Erythroblast (primary cell): ENCODE measurements at regions not wholly inside any gene's neighbourhood (a gene's known extent, or its start where the extent isn't known, plus 50 kb on each side); places are given as distances from the start of the nearest gene placed in this dataset.

Source experiments
- GATA1 ChIP-seq: IDR thresholded peaks from 2 replicates; pipeline ENCODE4 v1.6.1; 2011; ENCODE audit warnings: low read depth, mild to moderate bottlenecking, control low read depth, low read length, moderate library complexity
- POLR2A ChIP-seq: IDR thresholded peaks from 2 replicates; pipeline ENCODE4 v1.6.1; 2011; ENCODE audit warnings: mild to moderate bottlenecking, low read length

GRCh38 chr6:40054602-40055001 is 120.3 kb upstream of the MOCS1 start:
- TF ChIP-seq POLR2A (no peak), GATA1 (no peak)
